Effector CD4-positive, alpha-beta T cell (primary cell): ENCODE measurements at regions not wholly inside any gene's neighbourhood (a gene's known extent, or its start where the extent isn't known, plus 50 kb on each side); places are given as distances from the start of the nearest gene placed in this dataset.
"Not testable (repeated sequence)": the region's sequence is repeated elsewhere in the genome, so short reads cannot be mapped to it uniquely, and the experiment has no call there.

Source experiments
- DNase-seq: peaks from one replicate; pipeline ENCODE4 v3.0.0-alpha.2; 2020

- DNase-seq = no peak
Observed at GRCh38 chrX:943035-943434, 269.4 kb downstream of the CRLF2 start.

GRCh38 chrX:940691-941090 lies 271.8 kb downstream of the CRLF2 start:
- DNase-seq = no peak

GRCh38 chrX:936979-937769 lies 275.3 kb downstream of the CRLF2 start:
- DNase-seq = no peak

- no peak for DNase-seq
Observed at GRCh38 chrX:933611-934010, 278.8 kb downstream of the CRLF2 start.

- no peak for DNase-seq
Observed at GRCh38 chrX:928606-929005, 283.8 kb downstream of the CRLF2 start.

GRCh38 chrX:926991-927390 lies 285.5 kb downstream of the CRLF2 start:
- no peak for DNase-seq

GRCh38 chrX:926070-926469 lies 286.4 kb downstream of the CRLF2 start:
- no peak for DNase-seq

- DNase-seq = no peak
Observed at GRCh38 chrX:925652-926061, 286.8 kb downstream of the CRLF2 start.

GRCh38 chrX:925094-925493 lies 287.4 kb downstream of the CRLF2 start:
- no peak for DNase-seq

GRCh38 chrX:924017-924416 lies 288.4 kb downstream of the CRLF2 start:
- DNase-seq = no peak

- DNase-seq = no peak
Observed at GRCh38 chrX:920234-920799, 289.7 kb downstream of the SHOX start.

GRCh38 chrX:916230-916599 lies 285.6 kb downstream of the SHOX start:
- DNase-seq = no peak

- DNase-seq = no peak
Observed at GRCh38 chrX:915427-916229, 285.0 kb downstream of the SHOX start.

- DNase-seq = no peak
Observed at GRCh38 chrX:914206-914605, 283.6 kb downstream of the SHOX start.

GRCh38 chrX:912677-913076 lies 282.1 kb downstream of the SHOX start:
- no peak for DNase-seq

GRCh38 chrX:909068-909467 lies 278.5 kb downstream of the SHOX start:
- DNase-seq = not testable (repeated sequence)

GRCh38 chrX:906586-906985 lies 276.0 kb downstream of the SHOX start:
- no peak for DNase-seq

GRCh38 chrX:905848-906566 lies 275.4 kb downstream of the SHOX start:
- DNase-seq = no peak

GRCh38 chrX:903116-903515 lies 272.5 kb downstream of the SHOX start:
- DNase-seq = no peak

- no peak for DNase-seq
Observed at GRCh38 chrX:896256-896655, 265.7 kb downstream of the SHOX start.

- no peak for DNase-seq
Observed at GRCh38 chrX:889966-890651, 259.5 kb downstream of the SHOX start.

GRCh38 chrX:887724-888123 lies 257.1 kb downstream of the SHOX start:
- DNase-seq = not testable (repeated sequence)

GRCh38 chrX:883588-883987 lies 253.0 kb downstream of the SHOX start:
- DNase-seq = no peak
